ENCODE measurements at regions not wholly inside any gene's neighbourhood (a gene's known extent, or its start where the extent isn't known, plus 50 kb on each side); places are given as distances from the start of the nearest gene placed in this dataset.

- Histone ChIP-seq H3K4me1 (ENCODE audit: control insufficient read depth in 3 of 3, insufficient read depth in 3 of 3, low read length in 3 of 3) (no peaks in the 10 kb centered on the region), H3K4me3 (ENCODE audit: low read length in 3 of 3) (no peak overlapping the region), H3K9me3 (ENCODE audit: control insufficient read depth in 3 of 3, low read length in 3 of 3) (peaks cover 0 to 3% (median 0%) of the 10 kb centered on the region in 3 donors), H3K9ac (ENCODE audit: low read depth in 1 of 3, low read length in 3 of 3) (no peak overlapping the region), H3K27ac (ENCODE audit: low read depth, low read length) (no peak overlapping the region), H3K27me3 (ENCODE audit: control insufficient read depth in 3 of 3, insufficient read depth in 3 of 3, low read length in 3 of 3) (peaks cover 0 to 11% (median 3%) of the 10 kb centered on the region in 3 donors), H3K36me3 (ENCODE audit: control insufficient read depth in 3 of 3, insufficient read depth in 3 of 3, low read length in 3 of 3) (no peaks in the 10 kb centered on the region)
Observed at GRCh38 chr13:109673477-109673876, 112.9 kb downstream of the IRS2 start.

GRCh38 chr13:109672545-109672944 is 113.8 kb downstream of the IRS2 start:
- Histone ChIP-seq H3K9ac (ENCODE audit: low read depth in 1 of 3, low read length in 3 of 3) (no peak overlapping the region), H3K27ac (ENCODE audit: low read depth, low read length) (no peak overlapping the region), H3K4me1 (ENCODE audit: control insufficient read depth in 3 of 3, insufficient read depth in 3 of 3, low read length in 3 of 3) (no peaks in the 10 kb centered on the region), H3K36me3 (ENCODE audit: control insufficient read depth in 3 of 3, insufficient read depth in 3 of 3, low read length in 3 of 3) (no peaks in the 10 kb centered on the region), H3K9me3 (ENCODE audit: control insufficient read depth in 3 of 3, low read length in 3 of 3) (peaks cover 0 to 3% (median 0%) of the 10 kb centered on the region in 3 donors), H3K27me3 (ENCODE audit: control insufficient read depth in 3 of 3, insufficient read depth in 3 of 3, low read length in 3 of 3) (peaks cover 0 to 11% (median 3%) of the 10 kb centered on the region in 3 donors), H3K4me3 (ENCODE audit: low read length in 3 of 3) (no peak overlapping the region)

DNA sequence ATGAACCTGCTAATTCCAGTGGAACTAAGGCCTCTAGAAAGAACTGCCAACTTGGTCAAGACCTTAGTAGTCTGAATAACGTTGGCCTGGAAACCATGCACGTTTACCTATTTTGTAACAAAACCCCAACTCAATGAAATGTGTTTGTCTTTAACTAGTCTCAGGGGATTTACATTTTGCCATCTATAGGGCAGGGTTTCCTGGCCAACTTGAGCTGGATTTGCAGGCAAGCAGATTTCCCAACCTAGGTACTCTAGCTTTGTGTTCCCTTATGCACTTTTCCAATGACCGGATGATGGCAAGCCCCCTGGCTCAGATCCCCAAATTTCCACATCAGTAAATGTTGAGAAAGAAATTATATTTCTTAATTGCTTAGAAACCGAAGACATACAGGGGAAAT is 114.5 kb downstream of the IRS2 start:
- no peak overlapping the region for H3K4me3 ChIP-seq (ENCODE audit: low read length in 3 of 3)
- no peak overlapping the region for H3K9ac ChIP-seq (ENCODE audit: low read depth in 1 of 3, low read length in 3 of 3)
- no peaks in the 10 kb centered on the region for H3K4me1 ChIP-seq (ENCODE audit: control insufficient read depth in 3 of 3, insufficient read depth in 3 of 3, low read length in 3 of 3)
- H3K9me3 ChIP-seq (ENCODE audit: control insufficient read depth in 3 of 3, low read length in 3 of 3) = peaks cover 0 to 3% (median 0%) of the 10 kb centered on the region in 3 donors
- no peaks in the 10 kb centered on the region for H3K36me3 ChIP-seq (ENCODE audit: control insufficient read depth in 3 of 3, insufficient read depth in 3 of 3, low read length in 3 of 3)
- no peak overlapping the region for H3K27ac ChIP-seq (ENCODE audit: low read depth, low read length)
- H3K27me3 ChIP-seq (ENCODE audit: control insufficient read depth in 3 of 3, insufficient read depth in 3 of 3, low read length in 3 of 3) = peaks cover 0 to 11% (median 3%) of the 10 kb centered on the region in 3 donors

DNA sequence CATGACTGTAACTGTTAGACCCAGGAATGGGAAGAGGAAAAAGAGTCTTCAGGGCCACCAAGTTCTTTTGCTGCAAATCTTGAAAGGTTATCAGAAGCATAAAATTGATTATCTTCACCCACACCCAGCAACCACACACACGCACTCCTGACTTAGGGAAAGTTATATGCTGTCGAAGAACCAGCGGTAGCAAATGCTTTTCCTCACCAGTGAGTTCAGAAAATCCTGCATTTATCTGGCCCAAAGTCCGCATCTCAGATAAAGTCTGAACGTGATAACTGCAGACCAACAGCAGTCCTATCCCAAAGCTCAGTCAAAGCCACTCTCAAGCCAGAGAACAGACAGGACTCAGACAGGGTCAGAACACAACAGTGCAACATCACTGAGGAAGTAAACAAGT is 115.6 kb downstream of the IRS2 start:
- Histone ChIP-seq H3K36me3 (ENCODE audit: control insufficient read depth in 3 of 3, insufficient read depth in 3 of 3, low read length in 3 of 3) (no peaks in the 10 kb centered on the region), H3K4me3 (ENCODE audit: low read length in 3 of 3) (no peak overlapping the region), H3K27ac (ENCODE audit: low read depth, low read length) (no peak overlapping the region), H3K27me3 (ENCODE audit: control insufficient read depth in 3 of 3, insufficient read depth in 3 of 3, low read length in 3 of 3) (peaks cover 0 to 14% (median 3%) of the 10 kb centered on the region in 3 donors), H3K9ac (ENCODE audit: low read depth in 1 of 3, low read length in 3 of 3) (no peak overlapping the region), H3K4me1 (ENCODE audit: control insufficient read depth in 3 of 3, insufficient read depth in 3 of 3, low read length in 3 of 3) (no peaks in the 10 kb centered on the region), H3K9me3 (ENCODE audit: control insufficient read depth in 3 of 3, low read length in 3 of 3) (peaks cover 0 to 3% (median 0%) of the 10 kb centered on the region in 3 donors)

GRCh38 chr13:109669956-109670355 is 116.4 kb downstream of the IRS2 start:
- Histone ChIP-seq H3K9me3 (ENCODE audit: control insufficient read depth in 3 of 3, low read length in 3 of 3) (peaks cover 0 to 3% (median 0%) of the 10 kb centered on the region in 3 donors), H3K36me3 (ENCODE audit: control insufficient read depth in 3 of 3, insufficient read depth in 3 of 3, low read length in 3 of 3) (no peaks in the 10 kb centered on the region), H3K4me3 (ENCODE audit: low read length in 3 of 3) (no peak overlapping the region), H3K27ac (ENCODE audit: low read depth, low read length) (no peak overlapping the region), H3K4me1 (ENCODE audit: control insufficient read depth in 3 of 3, insufficient read depth in 3 of 3, low read length in 3 of 3) (no peaks in the 10 kb centered on the region), H3K27me3 (ENCODE audit: control insufficient read depth in 3 of 3, insufficient read depth in 3 of 3, low read length in 3 of 3) (peaks cover 0 to 18% (median 3%) of the 10 kb centered on the region in 3 donors), H3K9ac (ENCODE audit: low read depth in 1 of 3, low read length in 3 of 3) (no peak overlapping the region)

- H3K27ac ChIP-seq (ENCODE audit: low read depth, low read length) = no peak overlapping the region
- H3K36me3 ChIP-seq (ENCODE audit: control insufficient read depth in 3 of 3, insufficient read depth in 3 of 3, low read length in 3 of 3) = no peaks in the 10 kb centered on the region
- peaks cover 0 to 18% (median 3%) of the 10 kb centered on the region in 3 donors for H3K27me3 ChIP-seq (ENCODE audit: control insufficient read depth in 3 of 3, insufficient read depth in 3 of 3, low read length in 3 of 3)
- H3K4me1 ChIP-seq (ENCODE audit: control insufficient read depth in 3 of 3, insufficient read depth in 3 of 3, low read length in 3 of 3) = no peaks in the 10 kb centered on the region
- no peak overlapping the region for H3K4me3 ChIP-seq (ENCODE audit: low read length in 3 of 3)
- H3K9me3 ChIP-seq (ENCODE audit: control insufficient read depth in 3 of 3, low read length in 3 of 3) = peaks cover 0 to 3% (median 0%) of the 10 kb centered on the region in 3 donors
- no peak overlapping the region for H3K9ac ChIP-seq (ENCODE audit: low read depth in 1 of 3, low read length in 3 of 3)
Observed at GRCh38 chr13:109669234-109669612, 117.2 kb downstream of the IRS2 start.

GRCh38 chr13:109668433-109669233 is 117.8 kb downstream of the IRS2 start:
- Histone ChIP-seq H3K4me3 (ENCODE audit: low read length in 3 of 3) (no peak overlapping the region), H3K36me3 (ENCODE audit: control insufficient read depth in 3 of 3, insufficient read depth in 3 of 3, low read length in 3 of 3) (no peaks in the 10 kb centered on the region), H3K27me3 (ENCODE audit: control insufficient read depth in 3 of 3, insufficient read depth in 3 of 3, low read length in 3 of 3) (peaks cover 0 to 18% (median 3%) of the 10 kb centered on the region in 3 donors), H3K9ac (ENCODE audit: low read depth in 1 of 3, low read length in 3 of 3) (no peak overlapping the region), H3K4me1 (ENCODE audit: control insufficient read depth in 3 of 3, insufficient read depth in 3 of 3, low read length in 3 of 3) (no peaks in the 10 kb centered on the region), H3K27ac (ENCODE audit: low read depth, low read length) (no peak overlapping the region), H3K9me3 (ENCODE audit: control insufficient read depth in 3 of 3, low read length in 3 of 3) (peaks cover 0 to 3% (median 0%) of the 10 kb centered on the region in 3 donors)

DNA sequence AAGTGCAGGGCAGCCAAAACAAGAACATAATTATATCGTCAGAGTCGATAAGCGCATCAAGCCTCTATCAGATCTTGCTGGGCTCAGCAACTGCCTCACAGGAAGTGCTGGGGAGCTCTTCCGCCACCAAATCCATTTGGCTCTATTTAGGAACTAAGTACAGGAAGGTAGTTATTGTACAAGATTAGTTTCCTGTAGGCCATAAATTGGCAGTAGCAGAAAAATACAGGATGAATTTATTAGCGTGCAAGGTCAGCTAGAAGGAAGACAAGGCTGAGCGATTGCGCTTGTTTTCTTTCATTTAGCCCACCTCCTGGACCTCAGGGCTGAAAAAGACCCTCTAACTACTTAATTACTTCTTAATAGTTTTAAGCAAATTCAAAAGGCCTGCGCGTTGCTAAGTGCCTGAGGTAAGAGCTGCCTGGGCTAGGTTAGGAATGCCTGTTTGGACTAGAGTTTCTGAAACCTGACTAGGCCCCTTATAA is 118.5 kb downstream of the IRS2 start:
- no peak overlapping the region for H3K27ac ChIP-seq (ENCODE audit: low read depth, low read length)
- no peak overlapping the region for H3K9ac ChIP-seq (ENCODE audit: low read depth in 1 of 3, low read length in 3 of 3)

GRCh38 chr13:109667056-109667455 is 119.3 kb downstream of the IRS2 start:
- no peak overlapping the region for H3K27ac ChIP-seq (ENCODE audit: low read depth, low read length)
- H3K9me3 ChIP-seq (ENCODE audit: control insufficient read depth in 3 of 3, low read length in 3 of 3) = peaks cover 0 to 3% (median 0%) of the 10 kb centered on the region in 3 donors
- H3K27me3 ChIP-seq (ENCODE audit: control insufficient read depth in 3 of 3, insufficient read depth in 3 of 3, low read length in 3 of 3) = peaks cover 0 to 14% (median 3%) of the 10 kb centered on the region in 3 donors
- no peak overlapping the region for H3K9ac ChIP-seq (ENCODE audit: low read depth in 1 of 3, low read length in 3 of 3)
- no peaks in the 10 kb centered on the region for H3K4me1 ChIP-seq (ENCODE audit: control insufficient read depth in 3 of 3, insufficient read depth in 3 of 3, low read length in 3 of 3)
- H3K36me3 ChIP-seq (ENCODE audit: control insufficient read depth in 3 of 3, insufficient read depth in 3 of 3, low read length in 3 of 3) = no peaks in the 10 kb centered on the region
- H3K4me3 ChIP-seq (ENCODE audit: low read length in 3 of 3) = peak overlapping the region in 1 of 3 donors; percentile 24

More for the DNA sequence above, 118.5 kb downstream of the IRS2 start:
- H3K4me3 ChIP-seq (ENCODE audit: low read length in 3 of 3) = no peak overlapping the region
- no peaks in the 10 kb centered on the region for H3K36me3 ChIP-seq (ENCODE audit: control insufficient read depth in 3 of 3, insufficient read depth in 3 of 3, low read length in 3 of 3)
- no peaks in the 10 kb centered on the region for H3K4me1 ChIP-seq (ENCODE audit: control insufficient read depth in 3 of 3, insufficient read depth in 3 of 3, low read length in 3 of 3)
- peaks cover 0 to 3% (median 0%) of the 10 kb centered on the region in 3 donors for H3K9me3 ChIP-seq (ENCODE audit: control insufficient read depth in 3 of 3, low read length in 3 of 3)
- peaks cover 0 to 17% (median 3%) of the 10 kb centered on the region in 3 donors for H3K27me3 ChIP-seq (ENCODE audit: control insufficient read depth in 3 of 3, insufficient read depth in 3 of 3, low read length in 3 of 3)

DNA sequence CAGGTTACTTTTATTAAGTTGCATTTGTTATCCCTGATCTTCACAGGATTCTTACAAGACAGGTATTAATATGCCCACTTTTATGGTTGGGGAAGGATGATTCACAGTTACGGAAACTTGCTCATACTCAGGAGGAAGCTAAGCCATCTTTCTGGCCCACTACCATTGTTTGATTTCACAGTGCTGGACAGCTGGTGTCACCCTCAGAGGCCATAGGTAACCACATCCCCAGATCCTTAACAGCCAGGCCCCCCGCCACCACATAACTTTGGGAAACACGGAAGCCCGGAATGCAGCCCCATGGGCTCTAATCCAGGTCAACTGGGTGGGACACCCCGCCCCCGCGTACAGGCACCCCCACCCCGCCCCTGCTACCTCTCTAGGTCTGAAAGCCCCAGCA is 119.7 kb downstream of the IRS2 start:
- no peak overlapping the region for H3K9ac ChIP-seq (ENCODE audit: low read depth in 1 of 3, low read length in 3 of 3)
- peaks cover 0 to 17% (median 3%) of the 10 kb centered on the region in 3 donors for H3K27me3 ChIP-seq (ENCODE audit: control insufficient read depth in 3 of 3, insufficient read depth in 3 of 3, low read length in 3 of 3)
- no peaks in the 10 kb centered on the region for H3K4me1 ChIP-seq (ENCODE audit: control insufficient read depth in 3 of 3, insufficient read depth in 3 of 3, low read length in 3 of 3)
- no peaks in the 10 kb centered on the region for H3K36me3 ChIP-seq (ENCODE audit: control insufficient read depth in 3 of 3, insufficient read depth in 3 of 3, low read length in 3 of 3)
- H3K4me3 ChIP-seq (ENCODE audit: low read length in 3 of 3) = no peak overlapping the region
- peaks cover 0 to 3% (median 0%) of the 10 kb centered on the region in 3 donors for H3K9me3 ChIP-seq (ENCODE audit: control insufficient read depth in 3 of 3, low read length in 3 of 3)
- H3K27ac ChIP-seq (ENCODE audit: low read depth, low read length) = no peak overlapping the region

Measured in skeletal muscle tissue (tissue), 3 donors.